SU-DHL-6 (cell line): ENCODE measurements at regions not wholly inside any gene's neighbourhood (a gene's known extent, or its start where the extent isn't known, plus 50 kb on each side); places are given as distances from the start of the nearest gene placed in this dataset.

Experiments
- CTCF ChIP-seq: fragments of 200-600 bp; sonication (generic); IDR thresholded peaks from one replicate; pipeline ENCODE4 v1.5.1; 2017; ENCODE audit warnings: antibody characterized with exemption, mild to moderate bottlenecking, low read length, moderate library complexity; ENCODE audit not compliant: insufficient read depth, poor library complexity, severe bottlenecking
- EZH2phosphoT487 ChIP-seq: fragments of 200-600 bp; sonication (generic), shearing (Covaris generic); conservative IDR thresholded peaks from 2 replicates; pipeline ENCODE4 v1.6.1; 2018; ENCODE audit warnings: mild to moderate bottlenecking, antibody characterized with exemption, low read length, moderate library complexity, mixed read lengths

DNA sequence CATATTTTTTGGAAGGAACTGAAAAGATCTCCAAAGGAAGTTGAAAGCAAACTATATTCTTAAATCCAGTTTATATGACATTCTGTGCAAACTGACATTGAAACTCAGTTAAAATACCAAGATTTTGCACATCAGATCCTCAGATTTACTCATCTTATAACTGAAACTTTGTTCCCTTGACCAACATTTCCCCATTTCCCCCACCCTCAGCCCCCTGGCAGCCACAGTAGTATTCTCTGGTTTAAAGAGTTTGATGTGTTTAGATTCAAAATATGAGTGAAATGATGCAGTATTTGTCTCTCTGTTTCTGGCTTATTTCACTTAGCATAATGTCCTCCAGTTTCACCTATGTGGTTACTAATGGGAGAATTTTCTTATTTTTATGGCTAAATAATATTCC, 99.2 kb upstream of the ITGA4 start:
- no peak for TF ChIP-seq CTCF
- TF ChIP-seq EZH2phosphoT487: no peak
